Adrenal gland (tissue), 9 donors: ENCODE measurements at regions not wholly inside any gene's neighbourhood (a gene's known extent, or its start where the extent isn't known, plus 50 kb on each side); places are given as distances from the start of the nearest gene placed in this dataset.

ENCODE experiments used
- DNase-seq, 7 donors: peaks; one replicate each; pipeline ENCODE4 v3.0.0-alpha.2; 2019 to 2020
- H3K27ac ChIP-seq, 5 donors: fragments of 200-600 bp; sonication (generic) in 4 of 5; 1 replicate in 3 of 5; 2 replicates in 2 of 5; pipeline versions ENCODE4 v1.5.1 to v1.8.0; 2016 to 2020; ENCODE audit warnings: mild to moderate bottlenecking in 1 of 5
- H3K27me3 ChIP-seq: fragments of 200-600 bp; 2 replicates; pipeline ENCODE4 v1.8.0; 2021
- H3K36me3 ChIP-seq, 2 donors: fragments of 200-600 bp; replicated peaks in 1 of 2; 1 replicate in 1 of 2; 2 replicates in 1 of 2; pipeline versions ENCODE4 v1.5.1 to v1.8.0; 2018 to 2022
- H3K4me1 ChIP-seq, 2 donors: fragments of 200-600 bp; replicated peaks in 1 of 2; 1 replicate in 1 of 2; 2 replicates in 1 of 2; pipeline versions ENCODE4 v1.5.1 to v1.8.0; 2018 to 2021
- H3K4me3 ChIP-seq, 4 donors: fragments of 200-600 bp; sonication (generic) in 3 of 4; one replicate each; pipeline ENCODE4 v1.5.1; 2016 to 2018
- H3K9me3 ChIP-seq, 3 donors: fragments of 200-600 bp; sonication (generic) in 1 of 3; replicated peaks in 1 of 3; 1 replicate in 2 of 3; 2 replicates in 1 of 3; pipeline versions ENCODE4 v1.5.1 to v1.8.0; 2016 to 2021
- CTCF ChIP-seq, 6 experiments: fragments of 450-650 bp in 4 of 6; fragments of 200-600 bp in 2 of 6; sonication (generic) in 1 of 6; IDR thresholded peaks; 1 replicate in 5 of 6; 2 replicates in 1 of 6; pipeline versions ENCODE4 v1.5.1 to v1.8.0; 2016 to 2021; ENCODE audit warnings: antibody characterized with exemption in 6 of 6, mild to moderate bottlenecking in 2 of 6, moderate library complexity in 1 of 6
- POLR2A ChIP-seq, 2 donors: fragments of 450-650 bp; IDR thresholded peaks; one replicate each; pipeline ENCODE4 v1.6.1; 2017; ENCODE audit warnings: antibody characterized with exemption in 2 of 2, mild to moderate bottlenecking in 2 of 2, moderate library complexity in 1 of 2
- WGBS, 4 donors: extraction: QIAGEN DNeasy Blood & Tissue Kit in 2 of 4; methylation state at CpG; one replicate each; pipeline versions ENCODE4 v1.1.5 to v1.1.7; 2013 to 2017; 5-methylcytosine and 5-hydroxymethylcytosine counted together
- intact Hi-C, 2 donors: fragments of 100-400 bp; cut with DNase I; formaldehyde crosslinking; loops; one replicate each; pipeline versions ENCODE4 v1.14.1 to v1.15.0; 2022 to 2023
- donor health status: healthy with polysubstance abuse.
- donor health status: Bipolar disorder and iron deficiency.
- donor health status: DM: yes; HTN: yes; CAD: no.
- donor health status: DM: no; HTN: no; CAD: no.
- donor health status: DM: no; HTN: no; CAD: no.

DNA sequence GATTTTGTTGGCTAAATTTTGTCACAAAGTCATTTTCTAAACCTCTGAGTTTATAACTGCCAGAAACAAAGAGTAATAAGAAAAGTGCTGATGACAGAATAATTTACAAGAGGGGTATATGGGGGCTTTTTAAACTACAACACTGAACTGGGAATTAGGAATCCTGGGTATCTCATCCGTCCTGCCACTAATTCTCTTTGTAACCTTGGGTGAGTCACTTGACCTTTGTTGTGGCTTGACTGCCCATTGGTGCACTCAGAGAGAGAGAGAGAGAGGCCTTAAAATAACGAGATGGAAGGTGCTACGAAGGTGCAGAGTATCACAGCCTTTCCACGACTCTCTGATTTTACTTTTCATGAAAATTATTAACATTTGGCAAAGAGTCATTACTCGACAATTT, 130.3 kb upstream of the CNTLN start:
- 31 to 50% (median 44%) methylated on average over 5 of the region's 5 CpGs for WGBS, 4 donors
- no peak for TF ChIP-seq CTCF (IDR thresholded peaks at IDR 0.05)

DNA sequence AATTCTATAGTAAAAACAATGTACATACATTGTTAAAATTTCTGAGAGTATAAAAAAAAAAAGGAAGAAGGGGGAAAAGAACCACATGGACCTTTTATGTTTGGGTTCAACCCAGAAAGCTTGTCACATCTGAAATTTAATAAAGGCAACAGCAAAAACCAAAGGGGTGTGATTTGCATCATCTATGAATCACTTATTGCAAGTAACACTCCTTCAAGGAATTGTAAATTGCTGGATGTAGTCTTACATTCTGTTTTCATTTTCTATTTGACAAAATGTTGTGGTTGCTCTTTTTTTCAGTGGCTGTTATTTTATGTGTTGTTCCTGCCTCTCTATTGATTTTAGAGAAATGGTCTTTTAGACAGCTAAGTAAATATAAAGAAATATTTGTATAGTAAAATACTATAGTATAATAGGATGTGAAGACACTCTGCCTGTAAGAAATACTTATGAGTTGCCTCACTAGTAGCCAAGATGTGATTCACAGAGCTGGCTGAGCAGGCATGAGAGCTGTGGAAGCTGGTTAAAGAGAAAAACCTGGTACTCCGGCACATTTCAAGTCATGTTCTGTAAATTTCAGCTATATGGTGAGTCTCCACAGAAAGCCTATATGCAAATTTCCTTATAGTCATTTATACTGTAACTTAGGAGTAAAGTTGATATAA, 131.1 kb upstream of the CNTLN start:
- intact Hi-C loops = no loop called here
- H3K27ac ChIP-seq = no peak overlapping the region

More for the DNA sequence above, 130.3 kb upstream of the CNTLN start:
- intact Hi-C loops = no loop called here
- Histone ChIP-seq H3K4me1 (no peaks in the 10 kb centered on the region), H3K27ac (no peak overlapping the region), H3K9me3 (no peaks in the 10 kb centered on the region), H3K36me3 (no peaks in the 10 kb centered on the region), H3K27me3 (no peaks in the 10 kb centered on the region), H3K4me3 (no peak overlapping the region)
- DNase-seq = no peak

GRCh38 chr9:16996901-16997491, 126.5 kb upstream of the BNC2 start:
- DNase-seq = no peak
- no peaks in the 10 kb centered on the region for H3K27me3 ChIP-seq
- TF ChIP-seq POLR2A (IDR thresholded peaks at IDR 0.05) (no peak), CTCF (IDR thresholded peaks at IDR 0.05) (no peak)
- no peak overlapping the region for H3K27ac ChIP-seq
- intact Hi-C loops = no loop called here
- WGBS, 4 donors = 80 to 90% (median 82%) methylated on average over 2 of the region's 2 CpGs
- H3K9me3 ChIP-seq = peaks cover 0 to 13% (median 9%) of the 10 kb centered on the region in 3 donors
- H3K4me1 ChIP-seq = no peaks in the 10 kb centered on the region
- no peaks in the 10 kb centered on the region for H3K36me3 ChIP-seq
- H3K4me3 ChIP-seq = no peak overlapping the region

More for the DNA sequence above, 131.1 kb upstream of the CNTLN start:
- Histone ChIP-seq H3K36me3 (no peaks in the 10 kb centered on the region), H3K4me3 (no peak overlapping the region), H3K4me1 (no peaks in the 10 kb centered on the region), H3K27me3 (no peaks in the 10 kb centered on the region), H3K9me3 (no peaks in the 10 kb centered on the region)
- WGBS, 4 donors = 90 to 100% (median 96%) methylated on average over 1 of the region's 1 CpG
- TF ChIP-seq CTCF (IDR thresholded peaks at IDR 0.05) (no peak), POLR2A (IDR thresholded peaks at IDR 0.05) (no peak)
- DNase-seq = no peak

GRCh38 chr9:16992138-16992537, 121.7 kb upstream of the BNC2 start:
- H3K27me3 ChIP-seq = no peaks in the 10 kb centered on the region
- TF ChIP-seq POLR2A (IDR thresholded peaks at IDR 0.05) (no peak), CTCF (IDR thresholded peaks at IDR 0.05) (no peak)
- no peak for DNase-seq
- no peaks in the 10 kb centered on the region for H3K36me3 ChIP-seq
- H3K4me3 ChIP-seq = no peak overlapping the region
- peaks cover 0 to 9% (median 2%) of the 10 kb centered on the region in 3 donors for H3K9me3 ChIP-seq
- intact Hi-C loops = no loop called here
- H3K4me1 ChIP-seq = no peaks in the 10 kb centered on the region
- WGBS, 4 donors = 55 to 74% (median 66%) methylated on average over 2 of the region's 2 CpGs
- H3K27ac ChIP-seq = no peak overlapping the region
